ENCODE measurements at regions not wholly inside any gene's neighbourhood (a gene's known extent, or its start where the extent isn't known, plus 50 kb on each side); places are given as distances from the start of the nearest gene placed in this dataset.

DNA sequence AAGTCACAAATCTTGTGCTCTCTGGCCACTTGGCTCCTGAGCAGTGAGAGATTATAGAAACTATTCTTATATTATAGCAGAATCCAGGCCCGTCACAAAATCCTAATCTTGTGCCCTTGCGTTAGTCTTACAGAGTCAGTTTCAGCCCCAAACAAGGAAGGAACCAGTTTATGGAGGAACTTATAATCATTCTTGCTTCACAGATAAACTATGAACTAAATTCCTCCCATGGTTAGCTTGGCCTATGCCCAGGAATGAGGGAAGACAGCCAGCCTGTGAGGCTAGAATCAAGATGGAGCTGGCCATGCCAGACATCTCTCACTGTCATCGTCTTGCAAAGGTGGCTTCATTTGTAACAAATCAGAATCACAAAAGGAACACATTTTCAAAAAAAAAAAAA lies 199.7 kb upstream of the PITRM1 start:
- TF ChIP-seq, protein P1, sequence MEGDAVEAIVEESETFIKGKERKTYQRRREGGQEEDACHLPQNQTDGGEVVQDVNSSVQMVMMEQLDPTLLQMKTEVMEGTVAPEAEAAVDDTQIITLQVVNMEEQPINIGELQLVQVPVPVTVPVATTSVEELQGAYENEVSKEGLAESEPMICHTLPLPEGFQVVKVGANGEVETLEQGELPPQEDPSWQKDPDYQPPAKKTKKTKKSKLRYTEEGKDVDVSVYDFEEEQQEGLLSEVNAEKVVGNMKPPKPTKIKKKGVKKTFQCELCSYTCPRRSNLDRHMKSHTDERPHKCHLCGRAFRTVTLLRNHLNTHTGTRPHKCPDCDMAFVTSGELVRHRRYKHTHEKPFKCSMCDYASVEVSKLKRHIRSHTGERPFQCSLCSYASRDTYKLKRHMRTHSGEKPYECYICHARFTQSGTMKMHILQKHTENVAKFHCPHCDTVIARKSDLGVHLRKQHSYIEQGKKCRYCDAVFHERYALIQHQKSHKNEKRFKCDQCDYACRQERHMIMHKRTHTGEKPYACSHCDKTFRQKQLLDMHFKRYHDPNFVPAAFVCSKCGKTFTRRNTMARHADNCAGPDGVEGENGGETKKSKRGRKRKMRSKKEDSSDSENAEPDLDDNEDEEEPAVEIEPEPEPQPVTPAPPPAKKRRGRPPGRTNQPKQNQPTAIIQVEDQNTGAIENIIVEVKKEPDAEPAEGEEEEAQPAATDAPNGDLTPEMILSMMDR (IDR thresholded peaks at IDR 0.05; ENCODE audit: low read depth, low read length), result no peak
- TF ChIP-seq, protein P2, sequence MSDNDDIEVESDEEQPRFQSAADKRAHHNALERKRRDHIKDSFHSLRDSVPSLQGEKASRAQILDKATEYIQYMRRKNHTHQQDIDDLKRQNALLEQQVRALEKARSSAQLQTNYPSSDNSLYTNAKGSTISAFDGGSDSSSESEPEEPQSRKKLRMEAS (IDR thresholded peaks at IDR 0.05; ENCODE audit: low read depth, low read length), result no peak
